ENCODE measurements at regions not wholly inside any gene's neighbourhood (a gene's known extent, or its start where the extent isn't known, plus 50 kb on each side); places are given as distances from the start of the nearest gene placed in this dataset.

GRCh38 chr9:120136696-120137095 is 443.3 kb downstream of the CDK5RAP2 start:
- TF ChIP-seq CTCF (IDR thresholded peaks at IDR 0.05) (no peak), POLR2A (IDR thresholded peaks at IDR 0.05) (no peak)

Data from uterus (tissue), 2 donors.